Neural cell (in vitro differentiated cells): ENCODE measurements at regions not wholly inside any gene's neighbourhood (a gene's known extent, or its start where the extent isn't known, plus 50 kb on each side); places are given as distances from the start of the nearest gene placed in this dataset.

Experiments used
- H2AFZ ChIP-seq: fragments of 200-600, 300-800 bp; sonication (generic), shearing (Covaris generic); 2 replicates; pipeline ENCODE4 v1.6.0; 2014; ENCODE audit warnings: low read depth, mild to moderate bottlenecking, antibody characterized with exemption, low read length, moderate library complexity
- H3F3A ChIP-seq: fragments of 200-600 bp; shearing (Covaris generic); 2 replicates; pipeline ENCODE4 v1.6.1; 2016; ENCODE audit warnings: mild to moderate bottlenecking, moderate library complexity, mixed read lengths, antibody characterized with exemption, low read length; ENCODE audit not compliant: insufficient read depth, poor library complexity, severe bottlenecking
- H3K27ac ChIP-seq: fragments of 200-600, 300-800 bp; sonication (generic), shearing (Covaris generic); 2 replicates; pipeline ENCODE4 v1.5.1; 2014; ENCODE audit warnings: mild to moderate bottlenecking, low read length, moderate library complexity
- H3K27me3 ChIP-seq: fragments of 300-800, 200-600 bp; sonication (generic), shearing (Covaris generic); 2 replicates; pipeline ENCODE4 v1.6.0; 2014; ENCODE audit warnings: mild to moderate bottlenecking, low read depth, low read length, moderate library complexity; ENCODE audit not compliant: insufficient read depth
- H3K36me3 ChIP-seq: fragments of 300-800, 200-600 bp; sonication (generic), shearing (Covaris generic); 2 replicates; pipeline ENCODE4 v1.5.1; 2014; ENCODE audit warnings: mild to moderate bottlenecking, antibody characterized with exemption, low read length, moderate library complexity; ENCODE audit not compliant: insufficient read depth
- H3K4me2 ChIP-seq: fragments of 300-800, 200-600 bp; sonication (generic), shearing (Covaris generic); 2 replicates; pipeline ENCODE4 v1.6.0; 2014; ENCODE audit warnings: mild to moderate bottlenecking, low read length
- H3K4me3 ChIP-seq: fragments of 300-800, 200-600 bp; sonication (generic), shearing (Covaris generic); 2 replicates; pipeline ENCODE4 v1.5.1; 2014; ENCODE audit warnings: mild to moderate bottlenecking, low read length, moderate library complexity
- H3K79me2 ChIP-seq: fragments of 200-600 bp; shearing (Covaris generic); replicated peaks from 2 replicates; pipeline ENCODE4 v1.6.0; 2014; ENCODE audit warnings: mild to moderate bottlenecking, low read length, moderate library complexity; ENCODE audit not compliant: insufficient read depth
- H3K9ac ChIP-seq: fragments of 300-800, 200-600 bp; sonication (generic), shearing (Covaris generic); 2 replicates; pipeline ENCODE4 v1.6.1; 2016; ENCODE audit warnings: mild to moderate bottlenecking, low read length, mixed read lengths
- H3K9me2 ChIP-seq: fragments of 200-600 bp; shearing (Covaris generic); 2 replicates; pipeline ENCODE4 v1.6.1; 2016; ENCODE audit warnings: mild to moderate bottlenecking, low read length, mixed read lengths; ENCODE audit not compliant: insufficient read depth
- H3K9me3 ChIP-seq: fragments of 200-600, 300-800 bp; sonication (generic), shearing (Covaris generic); 2 replicates; pipeline ENCODE4 v1.6.1; 2016; ENCODE audit warnings: mild to moderate bottlenecking, mixed run types, low read length, moderate library complexity, mixed read lengths
- H4K20me1 ChIP-seq: fragments of 200-600 bp; shearing (Covaris generic); 2 replicates; pipeline ENCODE4 v1.6.1; 2016; ENCODE audit warnings: mild to moderate bottlenecking, mixed run types; ENCODE audit not compliant: insufficient read depth
- CTCF ChIP-seq: fragments of 450-650 bp; IDR thresholded peaks from 2 replicates; pipeline ENCODE4 v1.5.1; 2014; ENCODE audit warnings: antibody characterized with exemption, mild to moderate bottlenecking, moderate library complexity; ENCODE audit not compliant: poor library complexity, severe bottlenecking
- EP300 ChIP-seq: fragments of 450-650 bp; conservative IDR thresholded peaks from 2 replicates; pipeline ENCODE4 v1.6.1; 2014; ENCODE audit warnings: antibody characterized with exemption, mild to moderate bottlenecking, moderate library complexity; ENCODE audit not compliant: poor library complexity, severe bottlenecking
- EZH2 ChIP-seq: fragments of 200-600, 300-800 bp; shearing (Covaris generic), sonication (generic); IDR thresholded peaks from 2 replicates; pipeline ENCODE4 v1.6.1; 2014; ENCODE audit warnings: antibody characterized with exemption, low read length, borderline replicate concordance, mild to moderate bottlenecking; ENCODE audit not compliant: insufficient read depth, poor library complexity, severe bottlenecking
- MXI1 ChIP-seq: fragments of 450-650 bp; conservative IDR thresholded peaks from 2 replicates; pipeline ENCODE4 v1.6.1; 2014; ENCODE audit warnings: antibody characterized with exemption, mild to moderate bottlenecking; ENCODE audit not compliant: poor library complexity, severe bottlenecking
- POLR2AphosphoS5 ChIP-seq: IDR thresholded peaks from 2 replicates; pipeline ENCODE4 v1.6.1; 2012
- RAD21 ChIP-seq: fragments of 450-650 bp; conservative IDR thresholded peaks from 2 replicates; pipeline ENCODE4 v1.6.1; 2014; ENCODE audit warnings: antibody characterized with exemption, mild to moderate bottlenecking, moderate library complexity
- SMC3 ChIP-seq: fragments of 450-650 bp; conservative IDR thresholded peaks from 2 replicates; pipeline ENCODE4 v1.6.1; 2014; ENCODE audit warnings: antibody characterized with exemption, mild to moderate bottlenecking, moderate library complexity; ENCODE audit not compliant: poor library complexity
- TAF1 ChIP-seq: IDR thresholded peaks from 2 replicates; pipeline ENCODE4 v1.6.1; 2012; ENCODE audit warnings: low read depth
- TF ChIP-seq, protein P1 (sequence below): IDR thresholded peaks from 2 replicates; pipeline ENCODE4 v1.6.1; 2012; ENCODE audit warnings: borderline replicate concordance

GRCh38 chr21:16554503-16554902 lies 824.7 kb downstream of the USP25 start:
- H3K9ac ChIP-seq: no peak overlapping the region

GRCh38 chr21:16563116-16563515 lies 833.3 kb downstream of the USP25 start:
- Histone ChIP-seq H3K27ac (no peak overlapping the region), H4K20me1 (no peaks in the 10 kb centered on the region), H3F3A (no peaks in the 10 kb centered on the region), H3K27me3 (no peaks in the 10 kb centered on the region), H3K4me2 (no peak overlapping the region), H3K9me3 (no peaks in the 10 kb centered on the region), H3K4me3 (no peak overlapping the region), H3K79me2 (no peaks in the 10 kb centered on the region), H3K9me2 (no peaks in the 10 kb centered on the region), H3K36me3 (no peaks in the 10 kb centered on the region), H2AFZ (no peak overlapping the region), H3K9ac (no peak overlapping the region)
- TF ChIP-seq, protein P1, sequence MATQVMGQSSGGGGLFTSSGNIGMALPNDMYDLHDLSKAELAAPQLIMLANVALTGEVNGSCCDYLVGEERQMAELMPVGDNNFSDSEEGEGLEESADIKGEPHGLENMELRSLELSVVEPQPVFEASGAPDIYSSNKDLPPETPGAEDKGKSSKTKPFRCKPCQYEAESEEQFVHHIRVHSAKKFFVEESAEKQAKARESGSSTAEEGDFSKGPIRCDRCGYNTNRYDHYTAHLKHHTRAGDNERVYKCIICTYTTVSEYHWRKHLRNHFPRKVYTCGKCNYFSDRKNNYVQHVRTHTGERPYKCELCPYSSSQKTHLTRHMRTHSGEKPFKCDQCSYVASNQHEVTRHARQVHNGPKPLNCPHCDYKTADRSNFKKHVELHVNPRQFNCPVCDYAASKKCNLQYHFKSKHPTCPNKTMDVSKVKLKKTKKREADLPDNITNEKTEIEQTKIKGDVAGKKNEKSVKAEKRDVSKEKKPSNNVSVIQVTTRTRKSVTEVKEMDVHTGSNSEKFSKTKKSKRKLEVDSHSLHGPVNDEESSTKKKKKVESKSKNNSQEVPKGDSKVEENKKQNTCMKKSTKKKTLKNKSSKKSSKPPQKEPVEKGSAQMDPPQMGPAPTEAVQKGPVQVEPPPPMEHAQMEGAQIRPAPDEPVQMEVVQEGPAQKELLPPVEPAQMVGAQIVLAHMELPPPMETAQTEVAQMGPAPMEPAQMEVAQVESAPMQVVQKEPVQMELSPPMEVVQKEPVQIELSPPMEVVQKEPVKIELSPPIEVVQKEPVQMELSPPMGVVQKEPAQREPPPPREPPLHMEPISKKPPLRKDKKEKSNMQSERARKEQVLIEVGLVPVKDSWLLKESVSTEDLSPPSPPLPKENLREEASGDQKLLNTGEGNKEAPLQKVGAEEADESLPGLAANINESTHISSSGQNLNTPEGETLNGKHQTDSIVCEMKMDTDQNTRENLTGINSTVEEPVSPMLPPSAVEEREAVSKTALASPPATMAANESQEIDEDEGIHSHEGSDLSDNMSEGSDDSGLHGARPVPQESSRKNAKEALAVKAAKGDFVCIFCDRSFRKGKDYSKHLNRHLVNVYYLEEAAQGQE: no peak
- no peak for TF ChIP-seq CTCF
- no peak for TF ChIP-seq TAF1
- TF ChIP-seq EZH2: no peak
- TF ChIP-seq POLR2AphosphoS5: no peak
- no peak for TF ChIP-seq MXI1
- no peak for TF ChIP-seq SMC3
- TF ChIP-seq RAD21: no peak
- TF ChIP-seq EP300: no peak

More at GRCh38 chr21:16554503-16554902, 824.7 kb downstream of the USP25 start:
- Histone ChIP-seq H3K9me3 (no peaks in the 10 kb centered on the region), H3F3A (no peaks in the 10 kb centered on the region), H3K4me2 (no peak overlapping the region), H4K20me1 (no peaks in the 10 kb centered on the region), H3K9me2 (no peaks in the 10 kb centered on the region), H3K27me3 (no peaks in the 10 kb centered on the region), H2AFZ (no peak overlapping the region), H3K36me3 (no peaks in the 10 kb centered on the region), H3K79me2 (no peaks in the 10 kb centered on the region), H3K27ac (no peak overlapping the region), H3K4me3 (no peak overlapping the region)
- TF ChIP-seq RAD21 (no peak), TAF1 (no peak), MXI1 (no peak), CTCF (no peak), EP300 (no peak), SMC3 (no peak), POLR2AphosphoS5 (no peak), EZH2 (no peak)
- TF ChIP-seq, protein P1: no peak
